Rectal smooth muscle tissue (tissue), 1 donor: ENCODE measurements at regions not wholly inside any gene's neighbourhood (a gene's known extent, or its start where the extent isn't known, plus 50 kb on each side); places are given as distances from the start of the nearest gene placed in this dataset.

Source experiments
- H3K27ac ChIP-seq: one replicate; pipeline ENCODE4 v1.7.0; 2013; ENCODE audit warnings: low read depth, low read length, inconsistent platforms
- H3K27me3 ChIP-seq: one replicate; pipeline ENCODE4 v1.7.0; 2013; ENCODE audit warnings: low read length; ENCODE audit not compliant: control insufficient read depth, insufficient read depth
- H3K36me3 ChIP-seq: one replicate; pipeline ENCODE4 v1.7.0; 2013; ENCODE audit warnings: low read length; ENCODE audit not compliant: control insufficient read depth, insufficient read depth
- H3K4me1 ChIP-seq: one replicate; pipeline ENCODE4 v1.7.0; 2013; ENCODE audit warnings: low read length; ENCODE audit not compliant: control insufficient read depth, insufficient read depth
- H3K4me3 ChIP-seq: one replicate; pipeline ENCODE4 v1.7.0; 2013; ENCODE audit warnings: low read length
- H3K9ac ChIP-seq: one replicate; pipeline ENCODE4 v1.7.0; 2013; ENCODE audit warnings: low read length

- no peak overlapping the region for H3K27ac ChIP-seq
Observed at GRCh38 chr1:67572594-67573221, 112.3 kb upstream of the GADD45A start.

GRCh38 chr1:67573311-67573872, 111.6 kb upstream of the GADD45A start:
- no peaks in the 10 kb centered on the region for H3K36me3 ChIP-seq
- no peak overlapping the region for H3K9ac ChIP-seq
- H3K27ac ChIP-seq, result no peak overlapping the region
- H3K27me3 ChIP-seq, result no peaks in the 10 kb centered on the region
- H3K4me1 ChIP-seq, result no peaks in the 10 kb centered on the region
- H3K4me3 ChIP-seq, result no peak overlapping the region

More at GRCh38 chr1:67572594-67573221, 112.3 kb upstream of the GADD45A start:
- Histone ChIP-seq H3K27me3 (no peaks in the 10 kb centered on the region), H3K36me3 (no peaks in the 10 kb centered on the region), H3K9ac (no peak overlapping the region), H3K4me3 (no peak overlapping the region), H3K4me1 (no peaks in the 10 kb centered on the region)

- H3K4me3 ChIP-seq, result no peak overlapping the region
- no peaks in the 10 kb centered on the region for H3K36me3 ChIP-seq
- H3K4me1 ChIP-seq, result no peaks in the 10 kb centered on the region
- no peak overlapping the region for H3K27ac ChIP-seq
- H3K27me3 ChIP-seq, result no peaks in the 10 kb centered on the region
- no peak overlapping the region for H3K9ac ChIP-seq
Observed at GRCh38 chr1:67574221-67574620, 110.8 kb upstream of the GADD45A start.

- no peaks in the 10 kb centered on the region for H3K36me3 ChIP-seq
- H3K27me3 ChIP-seq, result no peaks in the 10 kb centered on the region
- H3K9ac ChIP-seq, result no peak overlapping the region
- H3K4me3 ChIP-seq, result no peak overlapping the region
- H3K27ac ChIP-seq, result no peak overlapping the region
- no peaks in the 10 kb centered on the region for H3K4me1 ChIP-seq
Observed at GRCh38 chr1:67575861-67576260, 109.1 kb upstream of the GADD45A start.

- no peak overlapping the region for H3K9ac ChIP-seq
- no peak overlapping the region for H3K4me3 ChIP-seq
- H3K4me1 ChIP-seq, result no peaks in the 10 kb centered on the region
- H3K27ac ChIP-seq, result no peak overlapping the region
- H3K27me3 ChIP-seq, result no peaks in the 10 kb centered on the region
- no peaks in the 10 kb centered on the region for H3K36me3 ChIP-seq
Observed at GRCh38 chr1:67576474-67576873, 108.5 kb upstream of the GADD45A start.

- no peak overlapping the region for H3K9ac ChIP-seq
- H3K4me3 ChIP-seq, result no peak overlapping the region
- no peaks in the 10 kb centered on the region for H3K36me3 ChIP-seq
- no peaks in the 10 kb centered on the region for H3K4me1 ChIP-seq
- no peak overlapping the region for H3K27ac ChIP-seq
- no peaks in the 10 kb centered on the region for H3K27me3 ChIP-seq
Observed at GRCh38 chr1:67577646-67578045, 107.4 kb upstream of the GADD45A start.

GRCh38 chr1:67578397-67579020, 106.5 kb upstream of the GADD45A start:
- H3K27me3 ChIP-seq, result no peaks in the 10 kb centered on the region
- no peaks in the 10 kb centered on the region for H3K36me3 ChIP-seq
- H3K4me3 ChIP-seq, result no peak overlapping the region
- H3K4me1 ChIP-seq, result no peaks in the 10 kb centered on the region
- no peak overlapping the region for H3K9ac ChIP-seq
- no peak overlapping the region for H3K27ac ChIP-seq

GRCh38 chr1:67579623-67580394, 105.2 kb upstream of the GADD45A start:
- no peak overlapping the region for H3K9ac ChIP-seq
- no peak overlapping the region for H3K4me3 ChIP-seq
- no peaks in the 10 kb centered on the region for H3K4me1 ChIP-seq
- no peak overlapping the region for H3K27ac ChIP-seq
- no peaks in the 10 kb centered on the region for H3K27me3 ChIP-seq
- no peaks in the 10 kb centered on the region for H3K36me3 ChIP-seq

GRCh38 chr1:67580691-67581403, 104.2 kb upstream of the GADD45A start:
- H3K4me1 ChIP-seq, result no peaks in the 10 kb centered on the region
- H3K4me3 ChIP-seq, result no peak overlapping the region
- no peak overlapping the region for H3K9ac ChIP-seq
- H3K27ac ChIP-seq, result no peak overlapping the region
- H3K27me3 ChIP-seq, result no peaks in the 10 kb centered on the region
- no peaks in the 10 kb centered on the region for H3K36me3 ChIP-seq

- H3K4me3 ChIP-seq, result no peak overlapping the region
- no peaks in the 10 kb centered on the region for H3K4me1 ChIP-seq
- H3K9ac ChIP-seq, result no peak overlapping the region
- H3K27me3 ChIP-seq, result no peaks in the 10 kb centered on the region
- H3K27ac ChIP-seq, result no peak overlapping the region
- H3K36me3 ChIP-seq, result no peaks in the 10 kb centered on the region
Observed at GRCh38 chr1:67582625-67583461, 102.2 kb upstream of the GADD45A start.

- no peak overlapping the region for H3K4me3 ChIP-seq
- no peak overlapping the region for H3K9ac ChIP-seq
- H3K27ac ChIP-seq, result no peak overlapping the region
- H3K36me3 ChIP-seq, result no peaks in the 10 kb centered on the region
- H3K27me3 ChIP-seq, result no peaks in the 10 kb centered on the region
- no peaks in the 10 kb centered on the region for H3K4me1 ChIP-seq
Observed at GRCh38 chr1:67583462-67583950, 101.5 kb upstream of the GADD45A start.
